ENCODE measurements at regions not wholly inside any gene's neighbourhood (a gene's known extent, or its start where the extent isn't known, plus 50 kb on each side); places are given as distances from the start of the nearest gene placed in this dataset.

- no peak for DNase-seq (ENCODE audit: low read depth in 3 of 3)
Measured at GRCh38 chr4:13844740-13845139, 217.2 kb upstream of the BOD1L1 start.

GRCh38 chr4:13849778-13850177 lies 222.3 kb upstream of the BOD1L1 start:
- no peak for DNase-seq (ENCODE audit: low read depth in 3 of 3)

GRCh38 chr4:13851085-13851940 lies 223.8 kb upstream of the BOD1L1 start:
- DNase-seq (ENCODE audit: low read depth in 3 of 3): no peak

GRCh38 chr4:13852411-13852810 lies 224.9 kb upstream of the BOD1L1 start:
- DNase-seq (ENCODE audit: low read depth in 3 of 3): no peak

- DNase-seq (ENCODE audit: low read depth in 3 of 3): no peak
Measured at GRCh38 chr4:13856387-13856786, 228.9 kb upstream of the BOD1L1 start.

- DNase-seq (ENCODE audit: low read depth in 3 of 3): no peak
Measured at GRCh38 chr4:13857397-13857796, 229.9 kb upstream of the BOD1L1 start.

- DNase-seq (ENCODE audit: low read depth in 3 of 3): no peak
Measured at GRCh38 chr4:13857800-13858199, 230.3 kb upstream of the BOD1L1 start.

- no peak for DNase-seq (ENCODE audit: low read depth in 3 of 3)
Measured at GRCh38 chr4:13859423-13859822, 231.9 kb upstream of the BOD1L1 start.

- no peak for DNase-seq (ENCODE audit: low read depth in 3 of 3)
Measured at GRCh38 chr4:13860126-13860525, 232.6 kb upstream of the BOD1L1 start.

- DNase-seq (ENCODE audit: low read depth in 3 of 3): no peak
Measured at GRCh38 chr4:13865871-13866669, 238.5 kb upstream of the BOD1L1 start.

GRCh38 chr4:13866881-13867280 lies 239.4 kb upstream of the BOD1L1 start:
- DNase-seq (ENCODE audit: low read depth in 3 of 3): no peak

- no peak for DNase-seq (ENCODE audit: low read depth in 3 of 3)
Measured at GRCh38 chr4:13872155-13872554, 244.6 kb upstream of the BOD1L1 start.

- DNase-seq (ENCODE audit: low read depth in 3 of 3): no peak
Measured at GRCh38 chr4:13872955-13873354, 245.4 kb upstream of the BOD1L1 start.

GRCh38 chr4:13875181-13875580 lies 247.7 kb upstream of the BOD1L1 start:
- no peak for DNase-seq (ENCODE audit: low read depth in 3 of 3)

GRCh38 chr4:13876131-13876530 lies 248.6 kb upstream of the BOD1L1 start:
- no peak for DNase-seq (ENCODE audit: low read depth in 3 of 3)

GRCh38 chr4:13876940-13877339 lies 249.4 kb upstream of the BOD1L1 start:
- DNase-seq (ENCODE audit: low read depth in 3 of 3): no peak

GRCh38 chr4:13877626-13878025 lies 250.1 kb upstream of the BOD1L1 start:
- DNase-seq (ENCODE audit: low read depth in 3 of 3): no peak

GRCh38 chr4:13881892-13882291 lies 254.4 kb upstream of the BOD1L1 start:
- DNase-seq (ENCODE audit: low read depth in 3 of 3): no peak

- no peak for DNase-seq (ENCODE audit: low read depth in 3 of 3)
Measured at GRCh38 chr4:13887010-13887409, 259.5 kb upstream of the BOD1L1 start.

GRCh38 chr4:13888112-13888511 lies 260.6 kb upstream of the BOD1L1 start:
- DNase-seq (ENCODE audit: low read depth in 3 of 3): no peak

GRCh38 chr4:13891544-13891939 lies 264.0 kb upstream of the BOD1L1 start:
- no peak for DNase-seq (ENCODE audit: low read depth in 3 of 3)

GRCh38 chr4:13892739-13893105 lies 265.2 kb upstream of the BOD1L1 start:
- no peak for DNase-seq (ENCODE audit: low read depth in 3 of 3)

- no peak for DNase-seq (ENCODE audit: low read depth in 3 of 3)
Measured at GRCh38 chr4:13893211-13893610, 265.7 kb upstream of the BOD1L1 start.
